HG03442 (cell line): ENCODE measurements at regions not wholly inside any gene's neighbourhood (a gene's known extent, or its start where the extent isn't known, plus 50 kb on each side); places are given as distances from the start of the nearest gene placed in this dataset.
"Not testable (repeated sequence)": the region's sequence is repeated elsewhere in the genome, so short reads cannot be mapped to it uniquely, and the experiment has no call there.

ENCODE experiments used
- ATAC-seq: cut with Tn5 transposase; IDR thresholded peaks from one replicate; pipeline ENCODE4 v1.9.1; 2021; ENCODE audit warnings: mild to moderate bottlenecking, moderate library complexity; ENCODE audit not compliant: unreplicated experiment

DNA sequence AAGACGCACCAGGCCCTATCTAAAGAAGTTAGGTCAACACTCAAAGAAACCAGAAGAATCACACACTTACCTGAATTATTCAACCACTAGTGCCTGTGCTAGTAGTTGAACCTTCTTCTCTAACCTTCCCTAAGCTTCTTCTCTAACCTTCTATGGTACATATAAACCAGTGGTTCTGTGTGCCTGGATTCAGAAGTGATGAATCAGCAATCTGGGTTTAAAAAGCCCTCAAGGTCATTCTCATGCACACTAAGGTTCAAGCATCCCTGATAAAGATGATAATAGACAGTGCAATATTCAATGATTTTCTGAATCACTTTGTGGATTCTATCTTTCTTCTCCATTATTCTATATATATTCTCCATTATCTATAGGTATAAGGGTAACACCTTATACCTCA, 271.4 kb upstream of the TBX18 start:
- ATAC-seq, result no peak

GRCh38 chr6:85033547-85033946, 269.1 kb upstream of the TBX18 start:
- no peak for ATAC-seq

GRCh38 chr6:85026021-85026420, 261.6 kb upstream of the TBX18 start:
- no peak for ATAC-seq

DNA sequence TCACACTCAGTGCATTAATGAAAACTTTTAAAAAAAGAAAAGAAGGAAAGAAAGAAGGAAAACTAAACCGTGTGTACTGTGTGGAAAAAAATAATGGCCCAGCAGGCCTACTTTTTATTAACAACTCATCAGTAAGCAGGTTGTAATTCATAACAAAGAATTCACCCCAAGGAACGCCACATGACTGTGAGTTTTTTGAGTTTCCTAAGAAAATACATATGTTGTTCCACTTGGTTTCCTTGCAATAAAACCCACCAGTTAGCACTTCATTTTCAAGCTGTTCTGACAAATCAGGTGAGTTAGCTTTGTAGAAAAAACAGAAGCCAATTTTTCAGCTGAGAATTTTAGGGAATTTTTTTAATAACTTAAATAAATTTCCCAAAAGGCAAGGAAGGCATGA, 259.3 kb upstream of the TBX18 start:
- ATAC-seq, result no peak

DNA sequence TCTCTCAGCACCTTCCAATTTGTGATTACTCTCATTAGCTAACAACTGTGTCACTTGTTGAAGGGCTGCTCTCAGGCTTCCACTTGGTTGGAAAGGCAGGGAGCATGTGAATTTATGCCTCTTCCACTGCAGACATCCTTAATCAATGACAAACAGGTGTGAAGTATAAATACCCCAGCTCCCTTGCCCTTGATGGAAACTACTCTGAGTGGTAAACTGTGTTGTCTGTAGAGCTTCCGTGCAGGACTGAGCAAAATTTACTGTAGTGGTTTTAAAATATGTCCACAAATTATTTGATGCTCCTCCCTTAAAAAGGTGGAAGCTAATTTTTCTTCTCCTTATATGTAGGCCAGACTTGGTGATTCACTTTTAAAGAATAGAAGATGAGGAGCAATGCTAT, 253.0 kb upstream of the TBX18 start:
- no peak for ATAC-seq

GRCh38 chr6:85016726-85017125, 252.3 kb upstream of the TBX18 start:
- ATAC-seq, result no peak

DNA sequence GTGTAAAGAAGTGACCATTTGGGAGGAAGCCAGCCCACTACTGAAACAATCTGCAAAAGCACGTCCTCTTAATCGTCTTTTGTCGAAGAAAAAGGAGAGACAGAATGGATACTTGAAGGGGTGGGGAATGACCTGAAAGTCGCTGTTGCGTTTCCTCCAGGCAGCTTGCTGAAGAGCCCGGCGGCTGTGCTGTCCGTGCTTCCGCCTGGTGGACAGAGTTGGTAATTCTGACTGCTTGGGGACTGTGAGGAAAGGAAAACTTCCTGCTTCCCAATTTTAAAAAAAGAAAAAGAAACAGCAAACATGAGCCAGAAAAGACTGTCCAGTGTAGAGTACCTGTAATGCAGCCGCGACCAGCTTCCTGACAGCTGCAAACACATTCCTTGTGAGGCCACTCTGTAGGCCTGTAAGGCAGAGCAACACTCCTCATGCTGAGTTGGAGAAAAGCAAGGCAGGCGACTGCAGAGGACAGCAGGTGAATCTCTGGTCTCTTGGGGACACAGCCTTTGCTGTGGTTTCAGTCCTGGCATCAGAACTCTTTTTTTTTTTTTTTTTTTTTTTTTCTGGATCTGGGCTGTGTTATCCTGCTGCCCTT, 251.1 kb upstream of the TBX18 start:
- ATAC-seq, result peak; percentile 86

DNA sequence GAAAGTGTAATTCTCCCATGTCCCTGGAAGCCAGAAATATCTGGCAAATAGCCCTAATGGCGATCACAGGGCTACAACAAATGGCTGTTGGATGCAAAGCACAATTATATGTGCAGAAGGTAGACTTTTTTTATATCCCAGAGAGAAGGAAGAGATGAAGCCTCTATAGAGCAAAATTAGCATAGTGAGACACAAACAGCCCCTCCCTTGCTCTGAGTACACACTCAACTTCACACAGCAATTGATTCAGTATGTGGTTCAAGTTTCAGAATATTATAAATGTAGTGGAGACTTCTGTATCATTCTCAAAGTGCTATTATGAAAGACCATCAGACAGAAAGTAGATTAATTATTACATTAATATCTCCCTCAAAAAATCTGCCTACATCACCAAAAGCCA, 246.5 kb upstream of the TBX18 start:
- ATAC-seq, result no peak

DNA sequence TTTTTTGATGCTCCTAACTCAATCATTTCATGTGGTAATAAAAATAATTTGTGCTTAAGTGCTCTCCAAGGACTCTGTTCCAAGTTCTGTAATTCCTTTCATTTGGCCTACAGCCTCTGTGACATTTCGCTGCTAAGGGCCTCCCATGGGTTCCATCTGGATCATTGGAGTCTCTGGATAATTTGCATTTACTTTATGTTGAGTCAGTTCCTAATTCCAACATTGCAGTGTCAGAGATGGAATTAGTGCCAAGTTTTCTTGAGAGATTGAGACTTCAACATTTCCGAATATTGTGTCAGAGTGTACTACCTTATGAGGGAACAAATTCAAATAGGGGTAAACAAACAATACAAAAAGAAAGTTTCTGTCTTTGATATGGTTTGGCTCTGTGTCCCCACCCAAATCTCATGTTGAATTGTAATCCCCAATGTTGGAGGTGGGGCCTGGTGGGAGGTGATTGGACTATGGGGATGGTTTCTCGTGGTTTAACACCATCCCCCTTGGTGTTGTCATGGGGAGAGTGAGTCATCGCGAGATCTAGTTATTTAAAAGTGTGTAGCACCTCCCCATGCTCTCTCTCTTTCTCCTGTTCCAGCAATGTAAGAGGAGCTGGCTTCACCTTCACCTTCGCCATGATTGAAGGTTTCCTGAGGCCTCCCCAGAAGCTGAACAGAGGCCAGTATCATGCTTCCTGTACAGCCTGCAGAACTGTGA, 244.1 kb upstream of the TBX18 start:
- ATAC-seq, result no peak

DNA sequence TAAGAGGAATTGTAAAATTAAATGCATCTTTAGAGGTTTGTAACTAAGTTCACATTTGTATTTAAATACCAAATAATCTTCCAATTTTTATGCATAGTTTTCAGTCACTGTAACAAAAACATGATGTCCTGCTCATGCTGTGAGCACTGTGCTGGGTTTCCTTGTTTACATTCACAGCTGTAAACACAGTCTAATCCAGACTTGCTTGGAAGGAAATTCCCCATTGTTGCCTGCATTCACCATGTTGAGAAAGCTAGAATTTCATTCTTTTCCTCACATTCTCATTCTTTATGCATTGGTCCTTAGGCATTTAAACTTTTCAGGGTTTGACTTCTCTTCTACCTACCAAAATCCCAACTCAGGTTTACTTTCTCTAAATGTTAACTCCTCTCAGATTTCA, 242.0 kb upstream of the TBX18 start:
- ATAC-seq, result no peak

- no peak for ATAC-seq
Observed at GRCh38 chr6:85005494-85005893, 241.1 kb upstream of the TBX18 start.

DNA sequence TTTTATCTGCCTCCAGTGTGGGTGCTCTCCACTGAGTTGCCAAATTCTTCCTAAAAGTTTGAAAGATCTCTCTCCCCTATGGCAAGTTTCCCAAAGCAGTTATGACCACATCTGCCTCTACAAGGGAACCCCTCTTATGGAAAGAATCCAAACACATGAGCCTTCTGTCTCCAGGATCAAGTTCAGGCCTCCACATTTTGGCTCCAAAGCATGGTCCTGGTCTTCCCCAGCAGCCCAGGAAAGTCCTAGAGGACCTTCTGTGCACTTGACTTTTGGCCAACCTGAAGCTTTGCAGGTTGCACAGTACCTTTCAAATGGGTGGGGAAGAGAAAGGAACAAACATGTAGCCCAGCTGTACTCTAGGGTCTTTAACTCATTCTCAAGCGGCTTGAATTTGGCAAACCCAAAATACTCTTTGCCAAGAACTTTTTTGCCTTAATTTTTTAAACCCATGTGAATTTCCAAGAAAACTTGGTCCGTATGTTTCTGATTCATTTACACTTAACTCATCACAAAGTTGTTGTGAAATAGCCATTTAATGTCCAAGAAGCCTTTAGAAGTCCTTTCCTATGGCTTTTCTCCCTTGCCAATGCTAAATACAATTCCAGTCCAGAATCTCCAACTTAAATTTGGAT, 240.1 kb upstream of the TBX18 start:
- ATAC-seq, result no peak

DNA sequence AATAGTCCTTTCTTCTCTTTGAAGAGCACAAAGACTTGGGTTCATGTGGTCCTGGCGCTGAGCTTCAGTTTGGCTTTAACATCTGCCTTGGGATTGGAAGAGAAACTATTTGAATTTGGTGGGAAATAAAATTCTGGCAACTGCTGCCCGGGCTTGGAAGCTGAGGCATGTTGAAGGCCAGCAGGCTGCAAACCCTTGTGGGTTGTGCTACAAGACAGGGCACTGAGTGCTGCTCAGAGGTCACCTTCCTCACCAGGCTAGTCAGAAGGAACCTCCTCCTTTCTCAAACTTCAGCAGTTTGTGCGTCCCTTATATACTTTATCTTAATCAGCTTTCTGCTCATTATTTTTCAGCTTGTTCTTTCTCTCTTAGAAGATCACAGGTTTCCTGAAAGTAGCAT, 238.4 kb upstream of the TBX18 start:
- no peak for ATAC-seq

- ATAC-seq, result no peak
Observed at GRCh38 chr6:85000001-85000400, 235.6 kb upstream of the TBX18 start.

GRCh38 chr6:84998223-84998622, 233.8 kb upstream of the TBX18 start:
- no peak for ATAC-seq

GRCh38 chr6:84988766-84989165, 224.4 kb upstream of the TBX18 start:
- not testable (repeated sequence) for ATAC-seq

DNA sequence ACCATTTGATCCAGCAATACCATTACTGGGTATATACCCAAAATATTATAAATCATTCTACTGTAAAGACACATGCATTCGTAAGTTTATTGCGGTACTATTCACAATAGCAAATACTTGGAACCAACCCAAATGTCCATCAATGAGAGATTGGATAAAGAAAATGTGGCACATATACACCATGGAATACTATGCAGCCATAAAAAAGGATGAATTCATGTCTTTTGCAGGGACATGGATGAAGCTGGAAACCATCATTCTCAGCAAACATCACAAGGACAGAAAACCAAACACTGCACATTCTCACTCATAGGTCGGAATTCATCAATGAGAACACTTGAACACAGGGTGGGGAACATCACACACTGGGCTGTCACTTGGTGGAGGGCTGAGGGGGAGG, 221.1 kb upstream of the TBX18 start:
- not testable (repeated sequence) for ATAC-seq

- no peak for ATAC-seq
Observed at GRCh38 chr6:84979541-84979940, 215.1 kb upstream of the TBX18 start.

- no peak for ATAC-seq
Observed at GRCh38 chr6:84977363-84977705, 212.9 kb upstream of the TBX18 start.

- no peak for ATAC-seq
Observed at GRCh38 chr6:84976526-84977362, 212.3 kb upstream of the TBX18 start.

DNA sequence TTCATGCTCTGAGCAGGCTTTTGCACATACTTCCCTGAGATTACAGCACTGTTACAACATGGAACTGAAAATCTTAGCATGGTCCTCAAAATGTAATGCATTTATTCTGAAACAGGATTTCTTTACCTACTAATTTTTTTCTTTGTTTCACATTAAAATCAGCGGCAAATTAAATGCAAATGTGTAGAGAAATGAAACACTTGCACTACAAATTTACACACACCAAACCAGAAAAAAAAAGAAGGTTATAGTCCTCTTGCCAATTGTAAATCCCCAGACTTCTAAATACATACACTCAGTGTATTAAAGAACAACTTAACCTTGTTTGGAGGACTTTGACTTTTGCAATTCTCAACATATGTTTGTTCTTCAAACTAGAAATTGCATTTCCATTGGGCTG, 210.9 kb upstream of the TBX18 start:
- ATAC-seq, result no peak

GRCh38 chr6:84973606-84974005, 209.2 kb upstream of the TBX18 start:
- ATAC-seq, result no peak
